GM19452 (cell line): ENCODE measurements at regions not wholly inside any gene's neighbourhood (a gene's known extent, or its start where the extent isn't known, plus 50 kb on each side); places are given as distances from the start of the nearest gene placed in this dataset.
"Not testable (repeated sequence)": the region's sequence is repeated elsewhere in the genome, so short reads cannot be mapped to it uniquely, and the experiment has no call there.

Source experiments
- ATAC-seq: cut with Tn5 transposase; IDR thresholded peaks from one replicate; pipeline ENCODE4 v1.9.1; 2021; ENCODE audit not compliant: unreplicated experiment

- ATAC-seq: no peak
Observed at GRCh38 chr18:56284319-56284718, 354.1 kb downstream of the TXNL1 start.

DNA sequence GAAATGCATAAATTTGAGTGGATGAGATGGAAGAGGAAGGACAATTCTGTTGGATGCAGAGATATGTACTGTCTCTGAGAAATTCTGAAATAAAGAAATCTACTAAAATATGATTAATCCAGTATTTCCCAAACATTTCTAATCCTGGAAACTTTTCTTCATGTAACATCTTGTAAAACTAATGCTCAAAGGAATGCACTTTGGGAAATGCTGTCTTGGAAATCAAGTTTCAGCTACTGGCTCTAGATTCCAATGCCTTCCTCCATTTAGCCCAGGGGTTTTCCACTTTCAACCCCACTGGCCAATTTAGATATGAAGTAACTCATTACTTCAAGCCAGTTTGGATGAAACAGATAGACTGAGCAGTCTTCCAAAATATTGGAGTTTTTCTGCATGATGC lies 355.1 kb downstream of the TXNL1 start:
- no peak for ATAC-seq

- no peak for ATAC-seq
Observed at GRCh38 chr18:56282234-56283104, 355.9 kb downstream of the TXNL1 start.

- ATAC-seq: not testable (repeated sequence)
Observed at GRCh38 chr18:56279816-56280215, 358.6 kb downstream of the TXNL1 start.

- no peak for ATAC-seq
Observed at GRCh38 chr18:56278421-56279003, 359.9 kb downstream of the TXNL1 start.

- ATAC-seq: no peak
Observed at GRCh38 chr18:56276466-56276865, 361.9 kb downstream of the TXNL1 start.

GRCh38 chr18:56273541-56274219 lies 364.7 kb downstream of the TXNL1 start:
- ATAC-seq: no peak

GRCh38 chr18:56270671-56271250 lies 367.6 kb downstream of the TXNL1 start:
- ATAC-seq: no peak

DNA sequence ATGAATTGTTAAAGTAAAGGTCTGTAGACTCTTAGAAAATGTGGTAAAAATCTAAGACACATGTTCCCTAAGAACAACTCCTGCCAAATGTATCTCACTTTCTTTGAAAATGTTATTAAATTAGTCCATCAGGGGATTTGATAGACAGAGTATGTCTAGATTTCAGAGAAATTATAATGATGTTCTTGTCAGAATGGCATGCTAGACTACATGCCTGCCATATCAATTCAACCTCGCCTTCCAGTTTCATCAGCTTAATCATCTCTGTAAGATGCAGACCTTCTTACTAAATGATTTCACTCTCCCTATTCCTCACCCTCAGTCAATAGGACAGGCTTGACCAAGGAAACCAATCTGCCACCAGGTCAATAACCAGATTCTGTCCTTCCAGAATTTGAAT lies 368.4 kb downstream of the TXNL1 start:
- ATAC-seq: no peak

DNA sequence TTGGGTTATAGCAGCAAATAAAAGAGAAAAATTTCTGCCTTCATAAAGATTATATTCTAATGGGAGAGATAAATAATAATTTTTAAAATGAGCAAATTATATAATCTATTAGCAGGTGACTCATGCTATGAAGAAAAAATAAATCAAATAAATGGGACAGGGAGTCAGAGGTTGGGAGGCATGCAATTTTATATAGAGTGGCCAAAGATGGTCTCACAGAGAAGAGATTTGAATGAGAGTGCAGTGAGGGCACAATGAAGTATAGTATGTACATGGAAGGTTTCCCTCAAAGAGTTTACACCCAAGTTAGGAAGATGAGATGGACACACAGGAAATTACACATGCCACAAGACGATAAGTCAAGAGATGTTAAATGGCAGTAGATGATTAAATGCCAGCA lies 369.4 kb downstream of the TXNL1 start:
- no peak for ATAC-seq

DNA sequence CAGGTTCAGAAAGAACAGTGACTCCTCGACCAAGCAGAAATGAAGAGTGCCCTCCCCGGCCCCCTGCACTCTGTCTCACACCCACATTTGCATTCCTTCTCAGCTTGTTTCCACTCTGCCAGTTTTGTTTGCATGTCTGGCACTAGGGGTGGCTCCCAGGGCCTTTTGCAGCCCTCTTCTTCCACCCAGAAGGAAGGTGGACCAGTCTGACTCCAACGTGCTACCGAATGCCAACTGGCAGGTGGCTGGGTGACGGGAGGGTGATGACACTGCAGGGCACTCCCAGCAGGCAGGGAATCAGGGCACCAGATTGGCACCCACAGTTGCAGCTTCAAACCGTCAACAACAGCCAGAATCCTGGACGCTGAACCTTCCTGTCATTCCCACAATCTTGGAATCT lies 371.1 kb downstream of the TXNL1 start:
- no peak for ATAC-seq

- no peak for ATAC-seq
Observed at GRCh38 chr18:56258178-56258577, 380.2 kb downstream of the TXNL1 start.

GRCh38 chr18:56257205-56257604 lies 381.2 kb downstream of the TXNL1 start:
- ATAC-seq: peak; percentile 91

GRCh38 chr18:56256659-56257058 lies 381.7 kb downstream of the TXNL1 start:
- no peak for ATAC-seq

DNA sequence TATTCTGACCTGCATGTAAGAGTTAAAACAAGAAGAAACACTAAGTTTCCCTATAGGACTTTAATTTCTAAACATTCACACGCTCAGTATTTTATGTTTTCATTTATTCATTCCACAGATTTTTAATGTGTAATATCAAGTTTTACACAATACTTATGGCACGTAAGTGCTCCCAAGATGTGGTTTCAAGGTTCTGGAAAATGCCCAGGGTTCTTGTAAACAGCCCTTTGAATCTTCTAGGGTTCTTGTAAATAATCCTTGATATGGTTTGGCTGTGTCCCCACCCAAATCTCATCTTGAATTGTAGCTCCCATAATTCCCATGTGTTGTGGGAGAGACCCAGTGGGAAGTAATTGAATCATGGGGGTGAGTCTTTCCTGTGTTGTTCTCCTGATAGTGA lies 383.0 kb downstream of the TXNL1 start:
- ATAC-seq: no peak

- ATAC-seq: no peak
Observed at GRCh38 chr18:56252456-56252855, 385.9 kb downstream of the TXNL1 start.

DNA sequence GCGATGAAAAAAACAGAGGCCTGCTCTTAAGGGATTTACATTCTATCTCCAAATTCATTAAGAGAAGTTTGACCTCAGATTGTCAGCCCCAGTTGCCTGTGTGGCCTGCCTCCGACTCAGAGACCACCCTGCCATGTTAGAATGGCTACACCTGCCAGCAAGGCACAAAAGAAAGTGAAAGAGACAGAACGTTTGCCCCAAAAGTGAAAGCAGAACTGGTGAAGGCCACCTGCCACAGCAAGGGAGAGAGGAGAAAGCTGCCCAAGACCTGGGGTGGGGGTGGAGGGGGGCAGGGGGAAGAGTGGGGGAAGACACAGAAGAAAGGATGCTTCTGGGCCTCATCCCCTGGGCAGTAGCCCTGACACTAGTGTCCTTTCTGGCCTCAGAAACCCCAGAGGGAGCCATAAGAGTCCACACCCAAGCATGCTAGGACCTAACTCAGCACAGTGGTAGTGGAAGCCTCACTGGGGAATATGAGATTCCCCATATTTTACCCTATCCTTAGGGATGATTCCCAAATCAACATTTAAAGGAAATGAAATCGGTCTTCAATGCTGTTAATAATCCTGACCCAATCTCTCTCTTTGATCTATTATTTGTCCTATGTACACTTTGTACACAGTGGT lies 389.7 kb downstream of the TXNL1 start:
- ATAC-seq: peak; percentile 95

GRCh38 chr18:56246916-56247315 lies 391.5 kb downstream of the TXNL1 start:
- ATAC-seq: no peak

DNA sequence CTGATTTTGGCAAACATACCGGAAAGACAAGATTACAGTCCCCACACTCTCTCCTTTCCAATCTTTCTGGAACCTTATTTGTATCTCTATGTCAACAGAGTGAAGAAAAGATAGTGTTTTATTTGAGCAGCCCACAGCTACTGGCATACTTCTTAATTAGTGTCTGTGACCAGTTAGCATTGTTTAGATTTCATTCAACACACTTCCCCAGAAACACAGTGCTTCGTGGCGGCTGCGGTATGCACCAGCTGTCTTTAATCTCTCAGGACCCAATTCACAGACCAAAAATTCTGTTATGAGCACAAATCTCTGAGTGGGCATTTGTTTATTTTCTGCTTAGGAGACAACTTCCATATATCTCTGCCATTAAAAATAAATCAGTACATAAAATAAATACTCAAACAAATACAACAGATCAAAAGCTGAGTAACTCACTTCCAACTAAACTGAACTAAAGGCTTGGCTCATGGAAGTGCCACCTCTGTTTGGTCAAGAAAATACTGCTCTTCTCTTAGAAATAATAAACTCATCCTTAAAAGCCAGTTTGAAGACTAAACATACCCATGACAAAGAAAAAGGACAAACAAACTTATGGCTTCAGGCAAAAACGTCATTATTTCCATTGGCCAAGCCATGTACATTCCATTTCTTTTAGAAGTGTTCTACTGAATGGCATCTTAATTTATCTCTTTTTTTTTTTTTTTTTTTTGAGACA lies 392.4 kb downstream of the TXNL1 start:
- no peak for ATAC-seq

- no peak for ATAC-seq
Observed at GRCh38 chr18:56240405-56240804, 398.0 kb downstream of the TXNL1 start.

DNA sequence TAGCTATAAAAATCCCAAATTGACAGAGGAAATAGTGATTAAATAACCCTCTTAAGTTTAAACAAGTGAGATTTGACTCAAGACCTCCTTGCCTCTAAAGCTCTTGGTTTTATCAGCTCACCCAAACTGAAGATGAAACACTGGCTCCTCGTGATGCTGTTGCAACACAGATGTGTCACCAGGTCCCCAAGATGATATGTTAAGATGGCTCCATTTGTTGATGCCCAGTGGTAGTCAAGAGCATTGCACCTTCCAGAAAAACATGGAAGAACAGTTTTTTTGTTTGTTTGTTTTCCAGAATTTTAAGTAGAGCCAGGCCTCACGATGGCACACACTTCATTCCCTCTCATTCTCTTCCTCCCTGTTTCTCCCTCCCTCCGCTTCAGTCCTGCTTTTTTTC lies 399.8 kb downstream of the TXNL1 start:
- no peak for ATAC-seq
